Keratinocyte (primary cell): ENCODE measurements at regions not wholly inside any gene's neighbourhood (a gene's known extent, or its start where the extent isn't known, plus 50 kb on each side); places are given as distances from the start of the nearest gene placed in this dataset.
A peak's percentile ranks its signal among the peaks of the same experiment; 100 is the strongest.

Experiments
- DNase-seq: peaks from one replicate; pipeline ENCODE4 v3.0.0-alpha.2; 2011; ENCODE audit warnings: low read depth, missing footprints, low spot score
- FAIRE-seq: peaks from 2 replicates; lab custom pipeline; 2011; peaks lifted over from hg19 to GRCh38; lab: Jason Lieb, UNC
- H2AFZ ChIP-seq: 2 replicates; pipeline ENCODE4 v1.6.0; 2012; ENCODE audit warnings: low read length, control low read depth, inconsistent platforms; ENCODE audit not compliant: control insufficient read depth
- H3K27ac ChIP-seq: 2 replicates; pipeline ENCODE4 v1.5.1; 2011; ENCODE audit warnings: low read length; ENCODE audit not compliant: control insufficient read depth, insufficient read depth
- H3K27me3 ChIP-seq: 3 replicates; pipeline ENCODE4 v1.6.0; 2011; ENCODE audit warnings: low read length; ENCODE audit not compliant: control insufficient read depth, insufficient read depth; ENCODE audit errors: extremely low read depth
- H3K36me3 ChIP-seq, 2 experiments: 2 replicates in 1 of 2; 3 replicates in 1 of 2; pipeline ENCODE4 v1.5.1; 2011; ENCODE audit warnings: low read length in 2 of 2, mild to moderate bottlenecking in 1 of 2; ENCODE audit not compliant: control insufficient read depth in 2 of 2, insufficient read depth in 2 of 2; ENCODE audit errors: extremely low read depth in 1 of 2
- H3K4me1 ChIP-seq: 3 replicates; pipeline ENCODE4 v1.5.1; 2011; ENCODE audit warnings: low read length; ENCODE audit not compliant: control insufficient read depth, insufficient read depth; ENCODE audit errors: extremely low read depth
- H3K4me2 ChIP-seq: 3 replicates; pipeline ENCODE4 v1.6.0; 2011; ENCODE audit warnings: low read depth, low read length; ENCODE audit not compliant: control insufficient read depth, insufficient read depth; ENCODE audit errors: extremely low read depth
- H3K4me3 ChIP-seq, 3 experiments: fragments of 200-600 bp in 1 of 3; sonication (generic) in 1 of 3; 2 replicates in 2 of 3; 3 replicates in 1 of 3; pipeline ENCODE4 v1.5.1; 2011 to 2016; ENCODE audit warnings: low read length in 3 of 3, mild to moderate bottlenecking in 3 of 3, control low read depth in 2 of 3, inconsistent platforms in 1 of 3, low read depth in 1 of 3, mixed read lengths in 1 of 3, mixed run types in 1 of 3, moderate library complexity in 1 of 3; ENCODE audit not compliant: control insufficient read depth in 2 of 3, insufficient read depth in 2 of 3; ENCODE audit errors: extremely low read depth in 1 of 3
- H3K79me2 ChIP-seq: 2 replicates; pipeline ENCODE4 v1.6.0; 2012; ENCODE audit warnings: low read length; ENCODE audit not compliant: control insufficient read depth, insufficient read depth
- H3K9ac ChIP-seq: 3 replicates; pipeline ENCODE4 v1.6.0; 2011; ENCODE audit warnings: low read length; ENCODE audit not compliant: control insufficient read depth, insufficient read depth; ENCODE audit errors: extremely low read depth
- H3K9me1 ChIP-seq: 3 replicates; pipeline ENCODE4 v1.6.0; 2011; ENCODE audit warnings: low read length; ENCODE audit not compliant: control insufficient read depth, insufficient read depth; ENCODE audit errors: extremely low read depth
- H3K9me3 ChIP-seq: 2 replicates; pipeline ENCODE4 v1.5.1; 2012; ENCODE audit warnings: low read depth, low read length; ENCODE audit not compliant: control insufficient read depth
- H4K20me1 ChIP-seq: 3 replicates; pipeline ENCODE4 v1.6.0; 2011; ENCODE audit warnings: low read length; ENCODE audit not compliant: control insufficient read depth, insufficient read depth; ENCODE audit errors: extremely low read depth
- CTCF ChIP-seq, 3 experiments: IDR thresholded peaks in 1 of 3; conservative IDR thresholded peaks in 1 of 3; optimal IDR thresholded peaks in 1 of 3; 2 replicates in 2 of 3; 3 replicates in 1 of 3; pipeline versions ENCODE3 to v1.5.1; 2011; ENCODE audit warnings: low read length in 3 of 3, mild to moderate bottlenecking in 3 of 3, moderate library complexity in 2 of 3, control low read depth in 1 of 3, inconsistent platforms in 1 of 3; ENCODE audit not compliant: insufficient read depth in 2 of 3; ENCODE audit errors: extremely low read depth in 1 of 3
- EZH2 ChIP-seq: IDR thresholded peaks from one replicate; pipeline ENCODE4 v1.6.1; 2012; ENCODE audit warnings: inconsistent platforms, mild to moderate bottlenecking, low read length, moderate library complexity
- dilution Hi-C: fragments of 300-500 bp; cut with MboI; formaldehyde crosslinking; loops from one replicate; pipeline ENCODE4 v1.7.0; 2020; ENCODE audit warnings: low sequenced_read_pairs; ENCODE audit not compliant: extremely low pct_ligation_motif_present

GRCh38 chr14:51382506-51382905 lies 142.5 kb downstream of the TMX1 start:
- TF ChIP-seq CTCF (optimal IDR thresholded peaks at IDR 0.05 in 1 of 3, IDR thresholded peaks at IDR 0.05 in 1 of 3, conservative IDR thresholded peaks at IDR 0.05 in 1 of 3; ENCODE audit: extremely low read depth in 1 of 3, insufficient read depth in 2 of 3, low read length in 3 of 3) (no peak), EZH2 (no peak)
- Histone ChIP-seq H3K27ac (peak overlapping the region; percentile 91), H3K27me3 (no peaks in the 10 kb centered on the region), H3K9me1 (no peaks in the 10 kb centered on the region), H3K4me1 (peaks cover 37% of the 10 kb centered on the region), H3K9me3 (no peaks in the 10 kb centered on the region), H3K4me3 (no peak overlapping the region), H3K79me2 (no peaks in the 10 kb centered on the region), H3K9ac (peak overlapping the region; percentile 58), H4K20me1 (no peaks in the 10 kb centered on the region), H3K36me3 (no peaks in the 10 kb centered on the region), H3K4me2 (peak overlapping the region; percentile 65), H2AFZ (no peak overlapping the region)
- DNase-seq (peak; percentile 99), FAIRE-seq (peak; percentile 100)
- dilution Hi-C loops, result no loop called here

- dilution Hi-C loops, result no loop called here
- Histone ChIP-seq H3K4me1 (peaks cover 37% of the 10 kb centered on the region), H3K9ac (no peak overlapping the region), H3K27ac (no peak overlapping the region), H2AFZ (no peak overlapping the region), H4K20me1 (no peaks in the 10 kb centered on the region), H3K4me2 (no peak overlapping the region), H3K79me2 (no peaks in the 10 kb centered on the region), H3K27me3 (no peaks in the 10 kb centered on the region), H3K36me3 (no peaks in the 10 kb centered on the region), H3K4me3 (no peak overlapping the region), H3K9me1 (no peaks in the 10 kb centered on the region), H3K9me3 (no peaks in the 10 kb centered on the region)
- DNase-seq, result no peak
- no peak for FAIRE-seq
- TF ChIP-seq CTCF (optimal IDR thresholded peaks at IDR 0.05 in 1 of 3, IDR thresholded peaks at IDR 0.05 in 1 of 3, conservative IDR thresholded peaks at IDR 0.05 in 1 of 3; ENCODE audit: extremely low read depth in 1 of 3, insufficient read depth in 2 of 3, low read length in 3 of 3) (no peak), EZH2 (no peak)
Observed at GRCh38 chr14:51386411-51386810, 146.4 kb downstream of the TMX1 start.
